SU-DHL-6 (cell line): ENCODE measurements at regions not wholly inside any gene's neighbourhood (a gene's known extent, or its start where the extent isn't known, plus 50 kb on each side); places are given as distances from the start of the nearest gene placed in this dataset.

ENCODE experiments used
- H2AFZ ChIP-seq: fragments of 200-600 bp; sonication (generic); 2 replicates; pipeline ENCODE4 v1.6.1; 2014; ENCODE audit warnings: low read depth, mild to moderate bottlenecking, moderate library complexity, mixed read lengths, antibody characterized with exemption, low read length; ENCODE audit not compliant: severe bottlenecking
- H3F3A ChIP-seq: fragments of 200-600 bp; shearing (Covaris generic); 2 replicates; pipeline ENCODE4 v1.6.0; 2016; ENCODE audit warnings: antibody characterized with exemption, mild to moderate bottlenecking; ENCODE audit not compliant: insufficient read depth
- H3K27ac ChIP-seq: fragments of 200-600 bp; sonication (generic); 2 replicates; pipeline ENCODE4 v1.5.1; 2016; ENCODE audit warnings: low read depth, mild to moderate bottlenecking, low read length, moderate library complexity, mixed read lengths
- H3K27me3 ChIP-seq: fragments of 200-600 bp; sonication (generic), shearing (Covaris generic); 2 replicates; pipeline ENCODE4 v1.6.0; 2014; ENCODE audit warnings: mild to moderate bottlenecking, low read length
- H3K36me3 ChIP-seq: fragments of 200-600 bp; sonication (generic); 2 replicates; pipeline ENCODE4 v1.6.1; 2014; ENCODE audit warnings: mild to moderate bottlenecking, low read length, mixed read lengths
- H3K4me2 ChIP-seq: fragments of 300-600, 200-600 bp; shearing (Covaris generic), sonication (generic); 2 replicates; pipeline ENCODE4 v1.6.0; 2014; ENCODE audit warnings: low read length, low read depth, mild to moderate bottlenecking; ENCODE audit not compliant: poor library complexity, severe bottlenecking
- H3K4me3 ChIP-seq: fragments of 200-600 bp; sonication (generic); 2 replicates; pipeline ENCODE4 v1.5.1; 2014; ENCODE audit warnings: antibody characterized with exemption, low read length, mild to moderate bottlenecking, mixed read lengths; ENCODE audit not compliant: insufficient read depth, poor library complexity, severe bottlenecking
- H3K79me2 ChIP-seq: fragments of 200-600 bp; sonication (generic); 2 replicates; pipeline ENCODE4 v1.6.1; 2014; ENCODE audit warnings: mild to moderate bottlenecking, low read length, moderate library complexity; ENCODE audit not compliant: insufficient read depth
- H3K9ac ChIP-seq: fragments of 200-600 bp; sonication (generic); 2 replicates; pipeline ENCODE4 v1.7.0; 2014; ENCODE audit warnings: mild to moderate bottlenecking, low read length
- H3K9me2 ChIP-seq: fragments of 200-600 bp; sonication (generic); replicated peaks from 2 replicates; pipeline ENCODE4 v1.6.1; 2014; ENCODE audit warnings: low read length; ENCODE audit not compliant: insufficient read depth
- H3K9me3 ChIP-seq: fragments of 200-600 bp; sonication (generic); 2 replicates; pipeline ENCODE4 v1.6.1; 2014; ENCODE audit warnings: low read length, mixed read lengths; ENCODE audit not compliant: insufficient read depth
- H4K20me1 ChIP-seq: fragments of 200-600 bp; sonication (generic); 2 replicates; pipeline ENCODE4 v1.6.1; 2014; ENCODE audit warnings: low read depth, mild to moderate bottlenecking, antibody characterized with exemption, low read length, moderate library complexity, mixed read lengths
- CTCF ChIP-seq: fragments of 200-600 bp; sonication (generic); IDR thresholded peaks from one replicate; pipeline ENCODE4 v1.5.1; 2017; ENCODE audit warnings: antibody characterized with exemption, mild to moderate bottlenecking, low read length, moderate library complexity; ENCODE audit not compliant: insufficient read depth, poor library complexity, severe bottlenecking
- EZH2phosphoT487 ChIP-seq: fragments of 200-600 bp; sonication (generic), shearing (Covaris generic); conservative IDR thresholded peaks from 2 replicates; pipeline ENCODE4 v1.6.1; 2018; ENCODE audit warnings: mild to moderate bottlenecking, antibody characterized with exemption, low read length, moderate library complexity, mixed read lengths

- Histone ChIP-seq H3F3A (no peaks in the 10 kb centered on the region), H3K9me2 (no peaks in the 10 kb centered on the region), H3K27me3 (no peaks in the 10 kb centered on the region), H3K9me3 (no peaks in the 10 kb centered on the region), H2AFZ (no peak overlapping the region), H3K4me3 (no peak overlapping the region), H3K36me3 (no peaks in the 10 kb centered on the region), H3K4me2 (no peak overlapping the region), H3K79me2 (no peaks in the 10 kb centered on the region), H3K9ac (no peak overlapping the region), H3K27ac (no peak overlapping the region), H4K20me1 (no peaks in the 10 kb centered on the region)
- TF ChIP-seq CTCF = no peak
- TF ChIP-seq EZH2phosphoT487 = no peak
These were observed 421.8 kb downstream of the ETS1 start for GRCh38 chr11:128165572-128165971.

GRCh38 chr11:128164080-128164741 is 423.1 kb downstream of the ETS1 start:
- Histone ChIP-seq H3K4me2 (no peak overlapping the region), H2AFZ (no peak overlapping the region), H3K27me3 (no peaks in the 10 kb centered on the region), H4K20me1 (no peaks in the 10 kb centered on the region), H3K9me2 (no peaks in the 10 kb centered on the region), H3K27ac (no peak overlapping the region), H3F3A (no peaks in the 10 kb centered on the region), H3K4me3 (no peak overlapping the region), H3K9me3 (no peaks in the 10 kb centered on the region), H3K79me2 (no peaks in the 10 kb centered on the region), H3K36me3 (no peaks in the 10 kb centered on the region), H3K9ac (no peak overlapping the region)
- TF ChIP-seq EZH2phosphoT487 = no peak
- TF ChIP-seq CTCF = no peak

GRCh38 chr11:128161994-128162393 is 425.4 kb downstream of the ETS1 start:
- no peaks in the 10 kb centered on the region for H3K36me3 ChIP-seq
- H3K9ac ChIP-seq = no peak overlapping the region
- H3F3A ChIP-seq = no peaks in the 10 kb centered on the region
- H4K20me1 ChIP-seq = no peaks in the 10 kb centered on the region
- H3K27ac ChIP-seq = no peak overlapping the region
- H3K9me2 ChIP-seq = no peaks in the 10 kb centered on the region
- no peaks in the 10 kb centered on the region for H3K79me2 ChIP-seq
- no peak overlapping the region for H3K4me3 ChIP-seq
- H3K27me3 ChIP-seq = no peaks in the 10 kb centered on the region
- TF ChIP-seq EZH2phosphoT487 (no peak), CTCF (no peak)
- no peaks in the 10 kb centered on the region for H3K9me3 ChIP-seq
- no peak overlapping the region for H3K4me2 ChIP-seq
- H2AFZ ChIP-seq = no peak overlapping the region
